ENCODE measurements at regions not wholly inside any gene's neighbourhood (a gene's known extent, or its start where the extent isn't known, plus 50 kb on each side); places are given as distances from the start of the nearest gene placed in this dataset.

GRCh38 chr10:114879093-114879492, 57.5 kb downstream of the FHIP2A start:
- Histone ChIP-seq H3K4me1 (ENCODE audit: insufficient read depth, low read length) (peaks cover 5% of the 10 kb centered on the region), H3K27me3 (ENCODE audit: control insufficient read depth in 1 of 2, insufficient read depth in 2 of 2, low read length in 2 of 2) (peaks cover 0 to 16% of the 10 kb centered on the region in 2 experiments), H3K9me3 (ENCODE audit: control insufficient read depth in 1 of 2, insufficient read depth in 1 of 2, low read length in 2 of 2) (no peaks in the 10 kb centered on the region), H3K27ac (ENCODE audit: low read depth in 1 of 2, low read length in 2 of 2) (no peak overlapping the region), H3K36me3 (ENCODE audit: insufficient read depth, low read length) (no peaks in the 10 kb centered on the region), H3K4me3 (ENCODE audit: low read length) (no peak overlapping the region)
- H3K27me3 Mint-ChIP-seq = peaks cover 56% of the 10 kb centered on the region
- no peak for ATAC-seq (ENCODE audit: poor library complexity)
- H3K27ac Mint-ChIP-seq = no peak overlapping the region
- H3K4me1 Mint-ChIP-seq (ENCODE audit: low read depth) = peaks cover 18% of the 10 kb centered on the region
- no peak for DNase-seq
- CTCF ChIA-PET = interaction anchor here (2.6 kb wide), 1 partner anchor 58 kb away, joined by 6 read pairs; the partner anchor contains the start of gene FHIP2A
- no peaks in the 10 kb centered on the region for H3K9me3 Mint-ChIP-seq
- POLR2A ChIA-PET = no interaction called here
- no peak for TF ChIP-seq CTCF (IDR thresholded peaks at IDR 0.05)
- intact Hi-C loops (cut with DNase I, micrococcal nuclease) = no loop called here
- H3K4me3 Mint-ChIP-seq = no peak overlapping the region
- H3K36me3 Mint-ChIP-seq (ENCODE audit: low read depth) = no peaks in the 10 kb centered on the region

DNA sequence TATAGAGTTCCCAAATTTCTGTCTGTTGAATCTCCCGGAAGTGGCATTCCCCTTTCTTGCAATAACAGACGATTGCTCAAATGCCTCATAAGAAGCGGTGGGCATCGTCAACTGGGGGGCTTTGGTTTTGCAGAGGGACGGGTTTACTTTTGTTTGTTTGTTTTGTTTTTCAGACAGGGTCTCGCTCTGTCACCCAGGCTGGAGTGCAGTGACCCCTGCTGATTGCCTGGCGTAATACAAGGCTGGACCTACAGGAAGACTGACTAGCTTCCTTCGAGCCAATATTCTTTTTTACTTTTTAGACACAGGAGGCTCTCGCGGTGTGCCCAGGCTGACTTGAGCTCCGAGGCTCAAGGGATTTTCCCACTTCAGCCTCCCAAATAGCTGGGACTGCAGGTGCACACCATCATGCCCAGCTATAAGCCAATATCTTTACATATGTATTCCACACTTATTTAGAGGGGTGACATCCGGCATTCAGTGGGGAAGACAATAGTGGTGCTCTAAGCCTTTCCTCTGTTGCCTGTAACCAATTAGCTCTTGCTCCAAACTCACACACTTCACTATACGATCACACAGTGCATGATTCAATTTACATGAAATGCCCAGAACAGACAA, 58.1 kb downstream of the FHIP2A start:
- Histone ChIP-seq H3K4me3 (ENCODE audit: low read length) (no peak overlapping the region), H3K9me3 (ENCODE audit: control insufficient read depth in 1 of 2, insufficient read depth in 1 of 2, low read length in 2 of 2) (no peaks in the 10 kb centered on the region), H3K27me3 (ENCODE audit: control insufficient read depth in 1 of 2, insufficient read depth in 2 of 2, low read length in 2 of 2) (peaks cover 0 to 16% of the 10 kb centered on the region in 2 experiments), H3K36me3 (ENCODE audit: insufficient read depth, low read length) (no peaks in the 10 kb centered on the region), H3K4me1 (ENCODE audit: insufficient read depth, low read length) (peaks cover 5% of the 10 kb centered on the region), H3K27ac (ENCODE audit: low read depth in 1 of 2, low read length in 2 of 2) (no peak overlapping the region)
- Mint-ChIP-seq H3K27me3 (peaks cover 53% of the 10 kb centered on the region), H3K27ac (no peak overlapping the region), H3K9me3 (no peaks in the 10 kb centered on the region), H3K4me1 (ENCODE audit: low read depth) (peaks cover 18% of the 10 kb centered on the region), H3K36me3 (ENCODE audit: low read depth) (no peaks in the 10 kb centered on the region), H3K4me3 (no peak overlapping the region)
- intact Hi-C loops (cut with DNase I, micrococcal nuclease) = loop anchor here in 1 of 2 experiments (10.0 kb wide), 1 partner anchor 575 kb away; no protein-coding TSS in a partner anchor
- peak in 13 of 14 experiments; percentile 3 to 59 (median 20) for DNase-seq
- CTCF ChIA-PET = interaction anchor here (2.6 kb wide), 1 partner anchor 58 kb away, joined by 6 read pairs; the partner anchor contains the start of gene FHIP2A
- POLR2A ChIA-PET = no interaction called here
- ATAC-seq (ENCODE audit: poor library complexity) = peak; percentile 51
- TF ChIP-seq CTCF (IDR thresholded peaks at IDR 0.05) = peak; percentile 57

DNA sequence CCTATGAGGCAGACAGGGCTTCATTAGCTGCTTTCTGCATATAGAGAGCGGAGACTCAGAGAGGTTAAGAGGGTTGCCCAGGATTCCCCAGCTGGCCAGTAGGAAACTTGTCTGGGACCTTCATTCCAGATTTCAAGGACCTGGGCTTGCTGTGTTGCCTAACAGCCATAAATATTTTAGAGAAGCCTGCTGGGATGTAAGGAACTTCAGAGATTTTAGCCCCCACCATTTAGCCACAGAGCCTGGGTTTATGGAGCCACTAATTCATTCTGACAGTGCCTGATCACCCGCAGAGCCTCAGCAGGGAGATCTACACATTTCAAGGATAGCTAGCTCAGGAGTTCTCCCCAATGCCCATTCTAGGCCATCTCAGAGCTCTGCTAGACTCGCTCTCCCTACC, 56.6 kb upstream of the TRUB1 start:
- H3K4me1 ChIP-seq (ENCODE audit: insufficient read depth, low read length) = peaks cover 5% of the 10 kb centered on the region
- ChIA-PET CTCF (no interaction called here), POLR2A (no interaction called here)
- ATAC-seq (ENCODE audit: poor library complexity) (no peak), DNase-seq (no peak)
- no peaks in the 10 kb centered on the region for H3K9me3 Mint-ChIP-seq
- no peak overlapping the region for H3K4me3 Mint-ChIP-seq
- H3K36me3 Mint-ChIP-seq (ENCODE audit: low read depth) = no peaks in the 10 kb centered on the region
- H3K27ac ChIP-seq (ENCODE audit: low read depth in 1 of 2, low read length in 2 of 2) = no peak overlapping the region
- H3K27me3 Mint-ChIP-seq = peaks cover 39% of the 10 kb centered on the region
- H3K9me3 ChIP-seq (ENCODE audit: control insufficient read depth in 1 of 2, insufficient read depth in 1 of 2, low read length in 2 of 2) = no peaks in the 10 kb centered on the region
- H3K4me3 ChIP-seq (ENCODE audit: low read length) = no peak overlapping the region
- TF ChIP-seq CTCF (IDR thresholded peaks at IDR 0.05) = no peak
- H3K27me3 ChIP-seq (ENCODE audit: control insufficient read depth in 1 of 2, insufficient read depth in 2 of 2, low read length in 2 of 2) = peaks cover 0 to 7% of the 10 kb centered on the region in 2 experiments
- no peak overlapping the region for H3K27ac Mint-ChIP-seq
- H3K4me1 Mint-ChIP-seq (ENCODE audit: low read depth) = peaks cover 18% of the 10 kb centered on the region
- intact Hi-C loops (cut with DNase I, micrococcal nuclease) = loop anchor here in 1 of 2 experiments (10.0 kb wide), 1 partner anchor 577 kb away; no protein-coding TSS in a partner anchor
- H3K36me3 ChIP-seq (ENCODE audit: insufficient read depth, low read length) = no peaks in the 10 kb centered on the region
